HG03108 (cell line): ENCODE measurements at regions not wholly inside any gene's neighbourhood (a gene's known extent, or its start where the extent isn't known, plus 50 kb on each side); places are given as distances from the start of the nearest gene placed in this dataset.
"Not testable (repeated sequence)": the region's sequence is repeated elsewhere in the genome, so short reads cannot be mapped to it uniquely, and the experiment has no call there.

Experiments used
- ATAC-seq: cut with Tn5 transposase; IDR thresholded peaks from one replicate; pipeline ENCODE4 v1.9.1; 2021; ENCODE audit warnings: moderate library complexity; ENCODE audit not compliant: unreplicated experiment

DNA sequence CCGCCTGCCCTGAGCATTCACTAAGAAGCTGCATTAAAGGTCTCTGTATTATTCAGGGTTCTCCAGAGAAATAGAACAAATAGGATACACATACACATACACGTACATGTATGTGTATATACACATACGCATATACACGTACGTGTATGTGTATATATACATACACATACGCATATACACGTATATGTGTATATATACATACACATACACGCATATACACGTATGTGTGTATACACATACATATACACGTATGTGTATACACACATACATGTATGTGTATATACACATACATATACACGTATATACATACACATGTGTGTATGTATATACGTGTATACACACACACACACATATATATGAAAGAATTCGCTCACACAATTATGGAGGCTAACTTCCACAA is 108.9 kb upstream of the BARHL2 start:
- ATAC-seq: no peak

DNA sequence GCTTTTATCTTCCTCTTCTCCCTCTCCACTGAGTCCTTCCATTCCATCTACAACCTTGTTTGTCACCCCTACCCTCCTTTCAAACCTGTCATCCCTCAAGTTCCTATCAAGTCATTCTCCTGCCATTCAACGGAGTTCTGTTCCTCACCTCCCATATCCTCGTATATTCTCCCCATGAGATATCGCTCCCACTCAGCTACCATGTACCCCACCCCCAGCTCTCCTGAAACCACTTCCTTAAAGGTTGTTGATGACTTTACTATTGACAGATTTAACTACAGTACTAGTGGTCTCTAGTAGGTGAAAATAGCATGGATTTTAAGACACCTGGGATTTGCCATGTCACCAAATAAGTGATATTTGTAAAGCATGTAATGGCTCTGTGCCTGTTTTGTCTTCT is 107.4 kb upstream of the BARHL2 start:
- ATAC-seq: no peak

DNA sequence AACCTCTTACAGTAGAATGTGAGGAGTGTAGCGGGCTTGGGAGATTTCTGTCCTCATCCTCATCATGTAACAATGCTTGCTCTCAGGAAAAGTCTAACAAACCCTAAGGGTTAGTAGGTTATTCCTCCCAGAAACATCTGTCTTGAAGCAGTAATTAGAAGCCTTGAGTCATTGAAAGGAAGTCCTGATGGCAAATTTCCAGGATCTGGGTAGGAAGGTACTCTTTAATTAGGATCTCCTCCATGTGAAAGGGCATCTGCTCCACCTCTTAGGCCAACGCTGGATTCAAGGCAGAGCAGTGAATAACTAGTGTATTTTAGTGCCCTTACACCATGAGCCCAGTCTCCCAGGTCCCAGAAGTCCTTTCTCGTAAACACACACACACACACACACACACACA is 106.6 kb upstream of the BARHL2 start:
- no peak for ATAC-seq

DNA sequence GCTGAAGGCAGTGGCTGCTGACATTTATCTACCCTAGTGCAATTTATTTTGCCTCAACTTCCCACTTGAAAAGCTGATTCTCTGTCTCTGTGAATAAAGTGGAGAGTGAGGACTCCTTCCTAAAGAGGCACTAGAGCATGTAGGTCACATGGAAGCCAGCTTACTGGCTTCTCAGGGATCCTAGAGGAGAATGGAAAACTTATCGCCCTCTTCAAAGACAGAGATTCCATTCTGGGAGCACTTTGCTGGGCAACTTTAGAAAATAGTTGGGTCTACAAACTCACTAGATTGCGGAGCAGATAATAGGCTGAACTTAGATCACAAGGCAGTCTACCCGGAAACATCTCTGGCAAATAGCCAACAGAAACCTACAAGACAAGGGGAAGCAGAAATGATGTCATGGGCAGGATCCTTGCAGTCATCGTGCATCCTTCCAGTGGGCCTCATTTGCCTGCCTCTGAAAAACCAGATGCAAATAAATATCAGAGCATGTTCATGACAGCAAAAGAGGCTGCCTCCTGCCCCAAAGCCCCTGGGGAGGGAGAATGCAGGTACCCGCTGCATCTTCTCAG is 104.8 kb upstream of the BARHL2 start:
- ATAC-seq: no peak

DNA sequence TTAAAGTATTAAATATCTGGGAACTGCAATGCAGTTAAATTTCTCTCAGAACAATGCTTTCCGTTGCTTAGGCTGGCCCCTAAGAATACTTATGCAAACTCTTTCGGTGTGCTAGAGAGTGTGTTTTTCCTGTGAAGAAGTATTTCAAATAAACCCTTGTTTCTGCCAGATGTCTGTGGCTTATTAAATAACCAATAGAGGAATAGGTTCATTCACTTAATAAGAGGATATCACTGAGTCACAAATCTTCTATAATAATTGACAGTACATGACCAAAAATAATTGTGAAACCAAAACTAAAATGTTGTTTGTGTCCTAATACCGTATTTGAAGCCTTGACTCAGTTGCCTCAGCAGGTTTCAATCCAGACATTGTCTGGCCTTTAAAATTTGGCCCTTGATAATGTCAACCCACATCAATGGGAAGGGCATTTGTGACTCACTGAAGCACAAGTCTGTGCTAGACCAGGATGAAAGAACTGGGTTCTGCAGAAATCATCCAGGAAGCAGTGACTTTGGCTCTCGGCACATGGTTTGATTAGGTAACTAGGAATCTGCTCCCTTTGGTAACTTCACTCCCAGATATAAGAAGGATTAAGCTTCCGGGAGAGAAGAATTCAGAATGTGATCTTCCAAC is 104.2 kb upstream of the BARHL2 start:
- no peak for ATAC-seq

DNA sequence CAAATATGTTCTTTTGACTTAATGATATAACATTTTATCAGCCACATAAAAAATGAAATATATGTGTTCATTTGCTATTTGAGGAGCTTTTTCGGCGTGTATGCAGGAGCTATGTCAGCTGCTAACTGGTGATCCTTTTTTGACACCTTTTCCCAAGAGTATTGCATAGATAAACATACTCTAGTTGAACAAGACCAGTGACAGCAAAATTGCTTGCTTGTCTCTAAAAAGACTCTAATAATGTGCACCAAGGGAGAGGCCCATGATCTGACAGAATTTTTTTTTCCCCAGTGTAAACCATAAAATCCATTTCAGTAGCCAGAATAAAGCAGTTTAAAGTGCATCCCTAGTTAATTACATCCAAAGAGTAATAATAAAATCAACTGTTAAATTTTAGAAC is 103.6 kb upstream of the BARHL2 start:
- no peak for ATAC-seq

DNA sequence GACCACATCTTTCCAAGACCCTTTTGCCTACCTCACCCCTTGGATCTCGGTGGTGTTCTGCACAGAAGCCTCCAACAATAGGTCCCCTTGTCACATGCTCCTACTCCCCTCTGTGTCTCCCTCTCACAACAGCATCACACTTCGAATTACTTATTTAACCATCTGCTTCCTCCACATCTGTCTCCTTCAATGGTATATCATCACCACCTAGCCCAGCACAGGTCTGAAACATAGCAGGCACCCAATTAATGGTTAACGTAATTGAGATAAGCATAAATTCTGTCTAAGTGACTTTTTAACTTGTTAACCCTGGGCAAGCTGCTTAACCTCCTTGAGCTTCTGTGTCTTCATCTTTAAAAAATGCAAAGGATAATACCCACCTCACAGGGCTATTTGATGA is 100.3 kb upstream of the BARHL2 start:
- ATAC-seq: no peak

DNA sequence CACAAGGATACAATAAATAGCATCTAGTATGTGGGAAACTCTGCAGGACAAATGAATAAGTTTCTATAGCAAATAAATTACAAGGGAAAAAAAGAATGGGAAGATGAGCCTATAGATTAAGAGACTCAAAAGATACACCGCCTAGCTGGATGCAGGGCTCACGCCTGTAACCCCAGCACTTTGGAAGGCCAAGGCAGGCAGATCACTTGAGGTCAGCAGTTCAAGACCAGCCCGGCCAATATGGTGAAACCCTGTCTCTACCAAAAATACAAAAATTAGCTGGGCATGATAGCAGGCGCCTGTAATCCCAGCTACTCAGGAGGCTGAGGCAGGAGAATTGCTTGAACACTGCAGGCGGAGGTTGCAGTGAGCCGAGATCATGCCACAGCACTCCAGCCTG is 95.1 kb upstream of the BARHL2 start:
- not testable (repeated sequence) for ATAC-seq

DNA sequence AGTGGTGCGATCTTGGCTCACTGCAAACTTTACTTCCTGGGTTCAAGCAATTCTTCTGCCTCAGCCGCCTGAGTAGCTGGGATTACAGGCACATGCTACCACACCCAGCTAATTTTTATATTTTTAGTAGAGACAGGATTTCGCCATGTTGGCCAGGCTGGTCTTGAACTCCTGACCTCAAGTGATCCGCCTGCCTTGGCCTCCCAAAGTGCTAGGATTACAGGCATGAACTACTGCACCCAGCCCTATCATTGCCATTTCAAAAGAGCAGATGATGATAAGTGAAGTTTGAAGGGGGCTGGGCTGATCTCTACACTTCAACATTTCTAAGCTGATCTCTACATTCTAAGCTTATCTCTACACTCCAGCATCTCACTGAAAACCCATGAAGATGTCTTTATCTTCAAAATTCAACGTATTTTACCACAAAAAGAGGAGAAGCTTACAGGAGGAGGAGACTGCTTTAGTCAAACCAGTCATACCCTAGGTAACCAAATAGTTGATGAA is 94.4 kb upstream of the BARHL2 start:
- not testable (repeated sequence) for ATAC-seq

DNA sequence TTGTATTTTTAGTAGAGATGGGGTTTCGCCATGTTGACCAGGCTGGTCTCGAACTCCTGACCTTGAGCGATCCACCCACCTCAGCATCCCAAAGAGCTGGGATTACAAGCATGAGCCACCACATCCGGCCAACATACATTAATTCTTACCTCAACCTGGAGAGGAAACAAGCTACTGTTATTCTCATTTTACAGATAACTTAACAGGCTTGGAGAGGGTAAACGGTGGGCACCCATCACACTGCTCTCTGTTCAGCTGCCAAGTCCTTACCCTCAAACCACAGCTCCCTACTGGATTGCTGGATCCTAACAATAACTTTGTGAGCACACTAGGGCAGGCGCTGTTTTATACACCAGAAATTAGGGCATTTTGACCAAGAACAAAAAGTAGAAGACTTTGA is 93.6 kb upstream of the BARHL2 start:
- no peak for ATAC-seq

DNA sequence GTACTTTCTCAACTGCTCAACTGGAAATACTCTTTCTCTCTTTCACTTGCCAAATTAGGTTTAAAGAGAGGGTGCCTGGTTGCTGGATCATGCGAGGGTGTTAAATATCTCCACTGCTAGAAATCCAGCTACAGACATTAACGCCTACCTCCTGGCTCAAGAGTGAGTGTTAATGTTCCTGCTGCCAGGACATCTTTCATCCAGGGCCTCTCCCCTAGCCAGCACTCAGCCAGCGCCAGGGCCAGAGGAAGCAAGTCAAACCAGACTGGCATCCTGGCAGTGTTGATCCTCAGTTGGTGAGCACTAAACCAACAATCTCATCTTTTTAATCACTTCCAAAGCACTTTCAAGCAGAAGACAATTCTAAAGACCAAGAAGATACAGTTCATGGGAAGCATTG is 92.9 kb upstream of the BARHL2 start:
- ATAC-seq: no peak

DNA sequence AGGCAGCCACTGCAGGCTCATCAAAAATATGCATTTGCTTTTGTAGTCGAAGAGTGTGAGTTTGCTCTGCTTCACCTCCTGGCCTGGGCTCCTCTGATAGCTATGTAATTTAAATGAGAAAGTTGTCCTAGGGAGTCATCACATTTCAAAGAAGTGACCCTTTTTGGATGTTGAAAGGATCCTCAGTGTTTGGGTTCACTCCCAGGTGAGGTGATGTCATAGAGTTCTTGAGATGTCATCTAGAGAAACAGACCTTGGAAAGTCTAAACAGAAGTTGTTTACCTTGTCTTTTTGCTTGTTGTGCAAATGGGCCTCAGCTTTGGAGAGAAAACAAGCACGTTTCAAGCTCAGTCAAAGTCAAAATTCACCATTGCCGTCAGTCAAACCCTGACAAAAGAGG is 92.0 kb upstream of the BARHL2 start:
- ATAC-seq: no peak

DNA sequence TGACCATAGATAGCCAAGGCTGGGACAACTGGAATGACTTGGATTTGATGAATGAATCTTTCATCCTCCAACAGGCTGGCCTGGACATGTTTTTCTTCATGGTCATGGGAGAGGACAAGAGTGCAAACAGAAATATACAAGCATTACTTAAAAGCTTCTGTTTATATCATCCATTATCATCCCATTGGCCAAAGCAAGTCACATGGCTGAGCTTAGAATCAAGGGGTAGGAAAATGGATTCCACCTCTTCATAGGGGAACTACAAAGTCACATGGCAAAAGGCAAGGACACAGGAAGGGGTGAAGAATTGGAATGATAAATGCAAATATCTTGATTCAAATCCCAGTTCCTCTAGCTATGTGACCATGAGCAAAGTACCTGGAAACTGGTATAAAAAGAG is 90.2 kb upstream of the BARHL2 start:
- no peak for ATAC-seq

DNA sequence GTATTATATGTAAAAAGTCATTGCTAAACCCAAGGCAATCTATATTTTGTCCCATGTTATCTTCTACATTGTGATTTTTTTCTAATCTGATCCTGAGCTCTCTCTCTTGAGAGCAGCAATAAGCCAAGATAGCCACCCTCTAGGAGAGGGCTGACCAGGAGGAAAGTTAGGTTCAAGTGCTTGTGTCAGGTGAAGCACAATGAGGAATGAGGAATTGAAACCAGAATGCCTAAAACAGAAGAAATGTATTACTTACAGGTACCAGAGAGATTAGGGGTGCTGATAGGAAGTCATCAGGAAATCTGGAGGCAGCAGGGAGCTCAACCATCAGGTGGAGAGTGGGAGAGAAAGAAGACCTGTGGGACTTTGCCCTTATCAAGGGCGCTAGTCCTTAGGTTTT is 85.5 kb upstream of the BARHL2 start:
- no peak for ATAC-seq

DNA sequence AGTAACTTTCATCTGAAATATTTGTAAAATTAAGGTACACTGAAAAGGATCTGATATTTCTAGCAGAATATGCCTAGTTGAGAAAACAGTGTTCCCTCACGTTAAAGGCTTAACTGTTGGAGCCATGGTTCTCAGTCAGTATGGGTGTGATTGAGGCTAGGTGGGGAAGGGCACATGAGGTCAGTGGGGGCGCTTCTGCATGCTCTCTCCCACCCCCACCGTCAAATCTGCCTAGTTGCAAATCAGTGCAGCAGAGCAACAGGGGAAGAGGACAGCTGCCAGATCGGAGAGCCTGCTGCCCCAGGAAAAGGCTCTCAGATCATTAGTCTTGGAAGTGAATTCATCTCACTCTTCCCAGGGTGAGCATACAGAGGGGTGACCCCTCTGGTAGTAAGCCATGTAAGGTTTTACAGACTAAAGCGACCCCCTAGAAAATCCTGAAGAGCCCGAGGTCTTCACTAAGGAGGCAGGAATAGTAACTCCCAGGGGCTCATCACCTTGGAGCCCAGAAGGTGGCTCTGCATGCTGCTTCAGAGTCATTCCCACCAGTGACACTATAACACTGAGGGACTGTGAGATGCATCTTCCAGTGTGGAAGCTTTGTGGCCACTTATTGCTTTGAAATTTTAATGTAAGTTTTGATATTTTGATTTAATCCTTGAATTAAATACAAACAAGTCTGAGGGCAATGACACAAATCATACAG is 83.1 kb upstream of the BARHL2 start:
- no peak for ATAC-seq

DNA sequence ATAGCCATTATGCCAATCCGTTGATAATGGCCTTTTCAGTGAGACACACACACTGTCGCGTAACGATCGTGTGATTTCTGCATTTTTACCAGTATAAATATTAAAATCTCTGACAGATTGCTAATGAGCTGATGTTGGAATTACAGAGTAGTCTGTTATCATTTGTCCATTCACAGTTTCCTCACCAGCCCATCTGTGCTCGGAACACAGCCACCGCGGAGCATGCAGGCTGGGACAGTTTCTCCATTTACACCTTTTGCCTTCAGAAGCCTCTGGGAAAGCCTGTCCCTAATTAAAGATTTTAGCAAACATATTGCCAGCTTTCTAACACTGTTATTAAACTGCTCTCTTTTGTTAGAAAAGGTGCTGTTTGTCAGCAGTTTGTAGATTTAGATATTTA is 82.2 kb upstream of the BARHL2 start:
- no peak for ATAC-seq

DNA sequence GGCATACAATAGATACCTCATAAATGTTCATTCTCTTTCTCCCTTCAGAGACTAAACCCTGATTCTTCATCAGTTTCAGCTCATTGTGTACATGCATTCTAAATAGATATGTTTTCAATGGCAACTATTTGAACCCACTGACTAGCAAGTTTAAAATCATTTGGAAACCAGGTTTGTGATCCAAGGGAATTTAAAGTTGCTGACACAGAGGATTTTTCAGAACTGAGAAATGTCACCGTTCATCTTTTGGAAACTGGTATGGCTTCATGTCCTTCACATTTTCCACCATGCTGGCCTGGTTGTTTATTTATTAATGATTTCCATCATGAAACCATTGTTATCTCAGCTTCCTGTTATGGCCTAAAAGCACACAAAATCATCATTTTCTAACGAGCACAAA is 81.8 kb upstream of the BARHL2 start:
- no peak for ATAC-seq

DNA sequence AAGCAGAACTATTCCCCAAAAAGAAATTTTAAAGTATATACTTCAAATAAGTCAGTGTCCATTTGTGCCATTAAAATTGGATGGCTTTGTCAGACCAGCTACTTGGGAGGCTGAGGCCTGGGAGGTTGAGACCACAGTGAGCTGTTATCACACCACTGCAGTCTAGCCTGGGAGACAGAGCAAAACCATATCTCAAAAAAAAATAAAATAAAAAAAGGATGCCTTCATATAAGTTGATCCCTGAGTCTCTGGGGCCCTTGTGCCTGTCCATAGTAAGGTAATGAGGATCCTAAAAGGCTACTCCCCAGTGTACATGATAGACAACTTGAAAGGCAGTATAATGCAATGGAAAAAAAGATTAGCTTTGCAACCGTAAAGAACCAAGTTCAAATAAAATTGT is 81.2 kb upstream of the BARHL2 start:
- no peak for ATAC-seq

DNA sequence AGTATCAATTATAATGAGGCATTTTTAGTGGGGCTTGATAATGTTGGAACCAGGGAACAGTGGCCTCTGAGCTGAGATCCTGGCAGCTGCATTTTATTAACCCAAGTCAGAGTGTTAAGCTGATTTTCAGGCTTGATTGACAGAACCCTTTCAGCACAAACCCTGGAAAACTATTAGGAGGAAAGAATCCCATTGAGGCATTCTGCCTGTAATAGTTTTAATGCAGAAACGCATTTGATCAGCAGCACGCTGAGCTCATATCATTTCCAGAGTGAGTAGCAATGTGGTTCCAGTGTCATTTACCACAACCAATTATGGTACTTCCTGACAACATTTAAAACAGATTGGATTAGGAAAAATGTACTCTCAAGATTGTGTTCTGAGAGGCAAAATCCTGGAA is 78.3 kb upstream of the BARHL2 start:
- no peak for ATAC-seq

DNA sequence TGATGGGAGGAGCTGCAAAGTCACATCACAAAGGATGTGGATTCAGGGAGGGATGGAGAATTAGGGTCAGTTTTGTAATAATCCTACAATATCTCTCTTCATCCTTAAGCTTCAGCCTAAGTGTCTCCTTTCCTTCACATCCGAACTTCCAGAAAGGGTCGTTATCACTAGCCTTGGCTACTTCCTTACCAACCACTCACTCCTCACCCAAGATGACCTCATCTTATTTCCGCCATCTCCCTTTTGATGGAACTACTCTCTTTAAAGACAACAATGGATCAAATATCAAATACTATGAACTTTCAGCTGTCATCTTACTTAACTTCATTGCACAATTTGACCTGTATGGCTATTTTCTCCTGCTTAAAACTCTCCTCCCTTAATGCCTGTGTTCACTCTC is 69.6 kb upstream of the BARHL2 start:
- ATAC-seq: no peak

DNA sequence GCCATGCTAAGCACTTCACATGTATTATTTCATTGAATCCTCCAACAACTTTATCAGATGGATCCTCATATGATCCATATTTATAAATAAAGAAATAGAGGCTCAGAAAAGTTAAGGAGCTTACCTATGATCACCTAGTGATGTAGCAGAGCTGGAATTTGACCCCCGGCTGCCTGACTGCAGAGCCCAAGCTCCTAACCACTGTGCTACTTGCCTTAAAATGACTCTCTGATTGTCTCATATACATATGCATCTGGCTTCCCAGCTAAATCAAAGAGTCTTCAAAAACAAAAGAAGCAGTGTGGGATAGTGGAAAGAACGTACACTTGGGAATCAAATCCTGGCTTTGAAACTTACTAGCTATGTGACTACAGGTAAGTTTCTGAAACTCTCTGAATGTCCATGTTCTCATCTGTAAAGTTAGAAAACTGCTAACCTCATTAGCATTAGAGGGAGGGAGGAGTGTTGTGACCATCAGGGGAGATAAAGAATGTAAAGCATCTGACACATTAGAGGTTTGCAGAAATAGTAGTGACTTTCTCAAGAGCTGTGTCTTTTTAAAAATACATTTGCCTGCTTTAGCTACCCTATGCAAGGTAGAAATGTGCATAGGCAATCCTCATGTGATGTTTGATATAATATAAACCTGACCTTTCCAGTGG is 67.2 kb upstream of the BARHL2 start:
- no peak for ATAC-seq

DNA sequence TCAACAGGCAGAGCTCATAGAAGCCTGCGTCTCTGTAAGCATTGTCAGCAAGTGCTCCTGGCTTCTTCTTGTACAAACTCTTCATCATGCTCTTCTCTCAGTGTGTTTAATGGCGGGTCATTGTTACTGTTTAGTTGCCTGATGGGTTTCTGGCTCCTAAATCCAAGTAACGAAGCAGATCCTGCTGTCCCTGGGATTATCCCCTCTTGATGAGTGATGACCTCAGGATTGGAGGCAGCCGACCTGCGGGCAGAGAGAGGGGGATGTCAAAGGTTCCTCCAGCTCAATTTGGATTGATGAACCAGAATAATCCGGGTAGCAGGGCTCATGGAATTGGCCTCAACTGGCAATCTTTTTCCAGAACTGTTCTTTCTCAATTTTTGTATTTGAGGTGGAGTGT is 66.1 kb upstream of the BARHL2 start:
- no peak for ATAC-seq
